ENCODE measurements at regions not wholly inside any gene's neighbourhood (a gene's known extent, or its start where the extent isn't known, plus 50 kb on each side); places are given as distances from the start of the nearest gene placed in this dataset.

DNA sequence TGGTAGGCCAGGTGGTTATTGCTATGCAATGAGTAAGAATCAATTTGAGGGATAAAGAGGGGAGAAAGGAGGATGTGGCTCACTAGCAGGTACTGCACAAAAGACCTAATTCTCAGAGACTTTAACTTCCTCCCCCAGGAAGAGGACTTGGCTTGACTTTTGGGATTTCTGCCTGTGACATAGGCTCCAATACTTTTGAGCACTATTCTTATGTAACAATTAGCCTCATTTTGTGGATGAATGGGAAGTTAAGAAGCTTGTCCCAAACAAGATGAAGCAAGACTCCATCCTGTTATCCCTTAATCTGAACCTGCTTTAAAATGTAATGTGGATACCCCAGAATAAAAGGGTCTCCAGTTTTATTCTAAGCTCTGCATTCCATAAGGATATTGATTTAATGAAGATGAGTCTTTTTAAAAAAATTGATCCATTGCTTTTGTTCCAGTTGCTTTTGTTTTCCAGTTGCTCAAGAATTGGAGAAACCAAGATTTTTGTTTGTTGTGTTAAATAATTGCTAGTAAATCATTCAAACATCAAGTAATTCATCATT is 218.5 kb downstream of the SNX13 start:
- Histone ChIP-seq H3K36me3 (ENCODE audit: insufficient read depth, low read length, poor library complexity, severe bottlenecking) (no peaks in the 10 kb centered on the region), H3K4me1 (ENCODE audit: insufficient read depth, low read length, poor library complexity, severe bottlenecking) (no peaks in the 10 kb centered on the region), H3K9me3 (ENCODE audit: low read depth, low read length, poor library complexity, severe bottlenecking) (no peaks in the 10 kb centered on the region), H3K4me3 (ENCODE audit: low read depth, low read length, poor library complexity, severe bottlenecking) (no peak overlapping the region), H3K27me3 (replicated peaks; ENCODE audit: insufficient read depth, low read depth, low read length, poor library complexity) (no peaks in the 10 kb centered on the region), H3K27ac (ENCODE audit: low read depth, low read length, poor library complexity, severe bottlenecking) (no peak overlapping the region)
- TF ChIP-seq, protein P1, sequence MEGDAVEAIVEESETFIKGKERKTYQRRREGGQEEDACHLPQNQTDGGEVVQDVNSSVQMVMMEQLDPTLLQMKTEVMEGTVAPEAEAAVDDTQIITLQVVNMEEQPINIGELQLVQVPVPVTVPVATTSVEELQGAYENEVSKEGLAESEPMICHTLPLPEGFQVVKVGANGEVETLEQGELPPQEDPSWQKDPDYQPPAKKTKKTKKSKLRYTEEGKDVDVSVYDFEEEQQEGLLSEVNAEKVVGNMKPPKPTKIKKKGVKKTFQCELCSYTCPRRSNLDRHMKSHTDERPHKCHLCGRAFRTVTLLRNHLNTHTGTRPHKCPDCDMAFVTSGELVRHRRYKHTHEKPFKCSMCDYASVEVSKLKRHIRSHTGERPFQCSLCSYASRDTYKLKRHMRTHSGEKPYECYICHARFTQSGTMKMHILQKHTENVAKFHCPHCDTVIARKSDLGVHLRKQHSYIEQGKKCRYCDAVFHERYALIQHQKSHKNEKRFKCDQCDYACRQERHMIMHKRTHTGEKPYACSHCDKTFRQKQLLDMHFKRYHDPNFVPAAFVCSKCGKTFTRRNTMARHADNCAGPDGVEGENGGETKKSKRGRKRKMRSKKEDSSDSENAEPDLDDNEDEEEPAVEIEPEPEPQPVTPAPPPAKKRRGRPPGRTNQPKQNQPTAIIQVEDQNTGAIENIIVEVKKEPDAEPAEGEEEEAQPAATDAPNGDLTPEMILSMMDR (conservative IDR thresholded peaks at IDR 0.05; ENCODE audit: low read depth, low read length): no peak
- TF ChIP-seq EZH2 (IDR thresholded peaks at IDR 0.05; ENCODE audit: borderline replicate concordance, low read depth, low read length, poor library complexity, severe bottlenecking): no peak
- DNase-seq (ENCODE audit: low spot score): no peak
- intact Hi-C loops (cut with micrococcal nuclease; ENCODE audit: unreplicated experiment): no loop called here
- no TSS peak for BruUV-seq (replicated peaks)
- ChIA-PET POLR2A (ENCODE audit: low non-redundant PET) (no interaction called here), CTCF (no interaction called here)

DNA sequence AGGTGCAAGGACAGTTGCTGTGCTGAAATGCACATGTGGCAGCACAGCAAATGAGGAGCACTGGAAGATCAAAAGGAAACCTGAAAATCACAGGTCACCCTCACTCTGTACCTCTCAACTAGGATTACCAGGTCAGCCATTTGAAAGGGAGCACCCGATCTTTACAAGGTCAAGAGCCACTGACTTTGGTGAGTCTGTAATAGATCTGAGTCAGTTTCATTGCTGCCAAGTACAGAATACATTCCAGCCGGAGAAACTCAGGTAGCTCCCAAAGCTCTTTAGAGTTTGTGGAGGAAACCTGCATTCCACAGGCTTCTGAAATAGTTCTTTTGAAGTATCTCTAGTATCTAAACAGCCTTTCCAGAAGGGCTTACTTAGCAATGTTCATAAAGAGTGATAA is 217.5 kb downstream of the SNX13 start:
- BruUV-seq (replicated peaks): no TSS peak
- intact Hi-C loops (cut with micrococcal nuclease; ENCODE audit: unreplicated experiment): no loop called here
- DNase-seq (ENCODE audit: low spot score): no peak
- Histone ChIP-seq H3K36me3 (ENCODE audit: insufficient read depth, low read length, poor library complexity, severe bottlenecking) (no peaks in the 10 kb centered on the region), H3K27ac (ENCODE audit: low read depth, low read length, poor library complexity, severe bottlenecking) (no peak overlapping the region), H3K9me3 (ENCODE audit: low read depth, low read length, poor library complexity, severe bottlenecking) (no peaks in the 10 kb centered on the region), H3K4me1 (ENCODE audit: insufficient read depth, low read length, poor library complexity, severe bottlenecking) (no peaks in the 10 kb centered on the region), H3K27me3 (replicated peaks; ENCODE audit: insufficient read depth, low read depth, low read length, poor library complexity) (no peaks in the 10 kb centered on the region), H3K4me3 (ENCODE audit: low read depth, low read length, poor library complexity, severe bottlenecking) (no peak overlapping the region)
- POLR2A ChIA-PET (ENCODE audit: low non-redundant PET): no interaction called here
- no peak for TF ChIP-seq EZH2 (IDR thresholded peaks at IDR 0.05; ENCODE audit: borderline replicate concordance, low read depth, low read length, poor library complexity, severe bottlenecking)
- TF ChIP-seq, protein P1 (conservative IDR thresholded peaks at IDR 0.05; ENCODE audit: low read depth, low read length): no peak
- CTCF ChIA-PET: no interaction called here

DNA sequence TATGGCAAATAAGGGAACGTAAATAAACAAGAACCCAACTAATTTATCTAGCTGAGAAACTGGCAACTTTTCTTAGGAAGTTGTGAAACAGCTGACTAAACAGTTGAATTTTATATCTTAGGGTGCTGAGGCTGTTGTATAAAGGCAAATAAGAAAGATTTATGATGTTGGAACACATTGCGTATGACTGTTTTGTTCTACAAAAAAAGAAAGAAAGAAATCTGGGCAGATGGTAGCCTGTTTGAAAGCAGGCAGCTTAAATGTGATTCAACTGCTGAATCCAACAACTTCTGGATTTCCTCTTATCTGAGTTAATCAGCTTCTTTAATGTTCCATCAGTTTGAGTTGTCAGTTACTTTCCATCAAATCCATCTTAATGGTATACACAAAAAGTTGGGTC is 214.5 kb downstream of the SNX13 start:
- ChIA-PET CTCF (no interaction called here), POLR2A (ENCODE audit: low non-redundant PET) (no interaction called here)
- intact Hi-C loops (cut with micrococcal nuclease; ENCODE audit: unreplicated experiment): no loop called here
- TF ChIP-seq, protein P1 (conservative IDR thresholded peaks at IDR 0.05; ENCODE audit: low read depth, low read length): no peak
- TF ChIP-seq EZH2 (IDR thresholded peaks at IDR 0.05; ENCODE audit: borderline replicate concordance, low read depth, low read length, poor library complexity, severe bottlenecking): no peak
- Histone ChIP-seq H3K9me3 (ENCODE audit: low read depth, low read length, poor library complexity, severe bottlenecking) (no peaks in the 10 kb centered on the region), H3K36me3 (ENCODE audit: insufficient read depth, low read length, poor library complexity, severe bottlenecking) (no peaks in the 10 kb centered on the region), H3K4me3 (ENCODE audit: low read depth, low read length, poor library complexity, severe bottlenecking) (no peak overlapping the region), H3K4me1 (ENCODE audit: insufficient read depth, low read length, poor library complexity, severe bottlenecking) (no peaks in the 10 kb centered on the region), H3K27me3 (replicated peaks; ENCODE audit: insufficient read depth, low read depth, low read length, poor library complexity) (no peaks in the 10 kb centered on the region), H3K27ac (ENCODE audit: low read depth, low read length, poor library complexity, severe bottlenecking) (no peak overlapping the region)
- no peak for DNase-seq (ENCODE audit: low spot score)
- BruUV-seq (replicated peaks): no TSS peak
